ENCODE measurements at regions not wholly inside any gene's neighbourhood (a gene's known extent, or its start where the extent isn't known, plus 50 kb on each side); places are given as distances from the start of the nearest gene placed in this dataset.

DNA sequence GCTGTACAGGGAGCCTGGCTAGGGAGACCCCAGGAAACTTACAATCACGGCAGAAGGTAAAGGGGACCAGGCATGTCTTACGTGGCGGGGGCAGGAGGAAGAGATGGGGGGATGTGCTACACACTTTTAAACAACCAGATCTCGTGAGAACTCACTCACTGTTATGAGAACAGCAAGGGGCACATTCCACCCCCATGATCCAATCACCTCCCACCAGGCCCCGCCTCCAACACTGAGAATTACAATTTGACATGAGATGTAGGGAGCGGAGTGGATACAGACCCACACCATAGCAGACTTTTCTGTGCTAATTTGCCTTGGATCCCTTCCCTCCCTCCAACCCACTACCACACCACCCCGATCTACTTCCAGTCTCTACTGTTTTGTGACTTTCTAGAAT, 106.7 kb upstream of the PEG3 start:
- peak; percentile 9 for DNase-seq (ENCODE audit: low spot score)

DNA sequence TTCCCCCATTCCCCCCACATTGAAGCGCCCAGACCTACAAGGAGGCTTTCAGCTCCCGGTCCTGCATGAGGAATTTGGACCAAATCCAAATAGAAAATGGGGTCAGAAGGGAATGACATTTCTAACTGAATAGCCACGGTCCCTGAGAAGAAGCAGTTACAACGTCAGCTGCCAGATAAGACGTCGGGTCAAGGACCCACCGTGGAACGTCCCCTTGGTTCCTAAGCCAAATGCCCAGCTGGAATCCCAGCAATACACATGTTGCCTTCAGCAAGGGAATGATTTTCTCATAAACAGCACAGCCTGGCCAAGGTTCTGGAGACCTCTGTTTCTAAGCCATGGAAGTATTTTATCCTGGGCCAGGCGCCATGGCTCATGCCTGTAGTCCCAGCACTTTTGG, 109.1 kb upstream of the PEG3 start:
- no peak for DNase-seq (ENCODE audit: low spot score)

- DNase-seq (ENCODE audit: low spot score): no peak
Measured at GRCh38 chr19:56951672-56952071, 111.1 kb upstream of the PEG3 start.

DNA sequence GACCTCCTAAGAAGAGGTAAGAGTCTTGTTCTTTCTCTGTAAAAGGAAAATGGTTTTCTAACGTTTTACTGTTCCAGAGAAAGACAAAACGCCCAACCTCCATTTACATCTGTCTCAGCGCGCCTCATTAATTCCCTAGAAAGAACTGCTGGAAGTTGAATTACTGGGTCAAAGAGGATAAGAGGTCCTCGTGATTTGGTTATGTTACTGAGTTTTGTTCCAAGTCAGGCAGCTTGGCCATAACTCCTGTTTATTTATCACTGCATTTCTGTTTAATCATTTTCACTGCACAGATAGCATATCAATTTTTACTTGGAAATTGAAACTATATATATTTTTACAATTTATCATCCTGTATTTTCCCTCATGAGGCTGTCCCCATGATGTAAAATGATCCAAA, 112.9 kb upstream of the PEG3 start:
- no peak for DNase-seq (ENCODE audit: low spot score)

DNA sequence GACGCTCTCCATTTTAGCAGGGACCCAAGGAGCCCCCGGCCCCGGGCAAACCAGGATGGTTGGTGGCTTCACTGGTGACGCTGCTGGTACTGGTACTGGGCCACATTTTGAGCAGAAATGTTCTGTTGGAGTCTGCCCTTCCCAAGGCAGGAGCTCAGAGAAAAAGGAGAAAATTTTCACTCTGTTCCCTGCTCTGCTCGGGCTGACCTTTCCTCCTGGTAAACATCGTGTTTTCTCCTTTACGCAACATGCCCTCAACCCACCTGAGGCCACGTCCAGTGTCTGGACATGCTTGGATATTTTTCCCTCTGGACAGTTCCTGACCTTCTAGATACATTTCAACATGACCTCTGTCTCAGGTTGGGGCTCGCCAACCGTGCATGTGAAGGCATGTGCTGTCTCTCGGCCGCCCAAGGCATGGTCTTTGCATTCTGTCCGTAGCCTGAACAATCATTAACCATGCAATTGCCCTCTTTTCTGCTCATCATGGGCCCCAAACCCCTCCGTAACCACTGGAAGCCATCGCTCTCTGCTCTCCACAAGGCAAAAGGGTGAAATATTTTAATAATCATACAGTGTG, 115.2 kb upstream of the PEG3 start:
- DNase-seq (ENCODE audit: low spot score): no peak

- DNase-seq (ENCODE audit: low spot score): no peak
Measured at GRCh38 chr19:56956503-56957226, 116.1 kb upstream of the PEG3 start.

GRCh38 chr19:56959205-56959604, 118.7 kb upstream of the PEG3 start:
- DNase-seq (ENCODE audit: low spot score): no peak

- no peak for DNase-seq (ENCODE audit: low spot score)
Measured at GRCh38 chr19:56960959-56961543, 120.5 kb upstream of the PEG3 start.

- DNase-seq (ENCODE audit: low spot score): no peak
Measured at GRCh38 chr19:56964410-56964920, 123.9 kb upstream of the PEG3 start.

DNA sequence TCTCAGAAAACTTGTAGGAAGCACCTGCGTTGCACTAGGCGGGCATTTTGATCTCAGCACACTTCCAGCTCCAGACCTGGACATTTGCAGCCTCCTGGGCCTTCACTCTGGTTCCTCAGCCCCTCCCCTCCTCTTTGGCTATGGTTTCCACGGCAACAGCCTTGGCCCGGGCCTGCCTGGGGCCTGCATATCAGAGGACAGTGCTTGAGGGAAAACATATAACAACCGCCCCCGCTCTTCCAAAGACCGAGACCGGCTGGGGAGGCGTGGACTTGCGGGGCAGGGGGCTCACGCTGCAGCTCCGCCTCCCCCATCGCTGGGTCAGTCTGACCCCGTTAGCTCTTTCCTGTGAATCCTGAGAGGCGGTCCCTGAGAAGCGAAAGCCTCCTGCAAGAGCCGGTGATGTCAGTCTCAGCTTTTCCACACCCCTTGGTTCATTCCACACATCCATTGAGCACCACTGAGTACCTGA, 125.7 kb upstream of the PEG3 start:
- no peak for DNase-seq (ENCODE audit: low spot score)

- DNase-seq (ENCODE audit: low spot score): no peak
Measured at GRCh38 chr19:56966697-56967299, 126.3 kb upstream of the PEG3 start.

DNA sequence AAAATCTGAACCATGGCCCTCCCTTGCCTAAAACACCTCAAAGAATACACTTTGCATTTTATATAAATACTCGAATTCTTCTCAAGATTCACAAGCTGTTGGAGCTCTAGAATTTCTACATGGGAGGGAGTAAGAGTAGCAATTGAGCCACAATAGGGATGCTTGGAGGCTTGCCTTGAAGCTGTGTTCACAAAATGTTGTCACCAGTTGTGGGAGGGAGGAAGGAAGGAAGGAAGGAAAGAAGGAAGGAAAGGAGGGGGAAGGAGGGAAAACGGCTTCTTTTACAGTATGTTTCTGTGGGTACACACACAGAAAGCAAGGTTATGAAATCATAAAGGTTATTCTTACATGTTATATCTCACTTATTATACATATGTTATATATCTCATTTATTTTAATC, 128.6 kb upstream of the PEG3 start:
- no peak for DNase-seq (ENCODE audit: low spot score)

- no peak for DNase-seq (ENCODE audit: low spot score)
Measured at GRCh38 chr19:56969759-56970178, 129.2 kb upstream of the PEG3 start.

DNA sequence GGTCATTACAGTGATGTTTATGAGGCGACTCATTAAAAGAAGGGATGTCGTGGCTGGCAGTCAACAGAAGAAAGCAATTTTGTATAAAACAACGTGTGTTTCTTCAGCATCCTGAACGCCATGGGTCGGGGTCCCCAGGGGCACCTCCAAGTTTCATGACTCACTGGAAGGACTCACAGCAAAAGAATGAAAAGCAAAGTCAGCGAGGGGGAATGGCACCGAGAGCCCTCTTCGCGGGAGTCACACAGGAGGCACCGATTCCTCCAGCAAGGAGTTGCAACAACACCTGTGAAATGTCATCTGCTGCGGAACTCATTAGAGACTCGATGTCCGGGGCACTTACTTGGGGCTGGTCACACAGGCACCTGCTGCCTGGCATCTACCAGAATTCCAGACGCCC, 130.7 kb upstream of the PEG3 start:
- no peak for DNase-seq (ENCODE audit: low spot score)

- no peak for DNase-seq (ENCODE audit: low spot score)
Measured at GRCh38 chr19:56972291-56972841, 131.8 kb upstream of the PEG3 start.

- DNase-seq (ENCODE audit: low spot score): no peak
Measured at GRCh38 chr19:56973713-56974555, 133.4 kb upstream of the PEG3 start.

DNA sequence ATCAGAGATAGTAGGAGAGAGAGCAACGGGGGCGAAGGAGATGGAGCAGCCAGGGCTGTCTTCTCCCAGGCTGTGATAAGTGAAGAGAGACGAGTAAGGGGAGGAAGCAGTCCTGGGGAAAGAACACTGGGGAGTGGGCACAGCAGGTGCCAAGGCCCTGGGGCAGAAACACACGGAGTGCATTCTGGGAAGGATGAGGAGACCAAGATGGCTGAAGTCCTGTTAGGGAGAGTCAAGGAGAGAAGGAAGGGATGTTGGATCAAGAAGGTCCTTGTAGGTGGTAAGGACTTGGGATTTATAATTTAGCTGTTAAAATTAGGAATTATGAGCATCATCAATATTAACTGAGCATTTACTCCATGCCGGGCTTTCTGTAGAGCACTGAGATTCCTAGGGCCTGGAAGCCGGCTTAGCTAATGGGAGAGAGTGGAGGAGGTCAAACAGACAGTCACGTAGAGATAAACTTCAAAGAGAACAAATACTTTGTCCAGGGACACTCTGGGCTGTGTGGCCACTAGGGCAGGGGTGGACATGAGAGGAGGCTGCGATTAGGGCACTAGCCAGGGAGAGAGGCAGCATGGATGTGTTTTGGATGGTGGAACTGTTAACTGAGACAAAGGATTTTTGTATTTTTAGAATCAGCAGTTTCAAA, 134.2 kb upstream of the PEG3 start:
- DNase-seq (ENCODE audit: low spot score): no peak

GRCh38 chr19:56976300-56976699, 135.8 kb upstream of the PEG3 start:
- DNase-seq (ENCODE audit: low spot score): no peak

DNA sequence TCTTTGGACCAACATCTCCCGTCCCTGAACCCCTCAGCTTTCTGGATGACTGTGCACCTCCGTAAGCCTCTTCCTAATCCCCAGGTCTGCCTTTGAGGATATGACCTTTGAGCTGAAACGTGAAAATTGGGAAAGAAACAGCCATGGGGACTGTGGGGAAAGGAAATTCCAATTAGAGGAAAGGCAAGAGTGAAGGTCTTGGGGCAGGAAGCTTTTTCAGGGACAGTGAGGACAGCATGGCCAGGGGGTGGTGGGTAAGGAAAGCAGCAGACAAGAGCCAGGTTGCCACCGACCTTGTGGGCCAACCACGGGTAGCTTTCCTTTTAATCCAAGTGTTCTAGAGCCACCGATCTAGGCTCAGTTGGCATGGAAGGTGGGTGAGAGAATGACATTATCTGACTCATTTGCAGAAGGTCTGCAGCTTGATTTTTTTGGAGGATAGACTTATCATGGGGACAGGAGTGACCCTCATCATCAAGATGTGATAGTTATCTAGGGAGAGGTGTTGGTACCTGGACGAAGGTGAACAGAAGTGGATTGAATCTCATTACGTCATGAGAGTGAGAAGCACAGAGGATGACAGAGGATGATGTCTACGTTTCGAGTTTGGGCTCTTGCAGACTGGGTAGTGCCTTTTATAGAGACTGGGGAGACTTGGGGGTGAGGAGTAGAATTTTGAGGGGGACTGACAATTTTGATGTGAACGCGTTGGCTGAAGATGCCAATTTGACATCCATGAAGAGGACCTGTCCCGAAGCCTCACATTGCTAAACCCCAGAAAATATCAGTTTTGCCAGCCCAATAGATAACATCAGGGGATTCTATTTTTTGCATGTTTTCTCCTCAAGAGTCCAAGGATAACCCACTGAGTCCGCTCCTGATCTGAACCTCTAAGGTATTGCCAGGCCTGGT, 136.7 kb upstream of the PEG3 start:
- DNase-seq (ENCODE audit: low spot score): no peak

DNA sequence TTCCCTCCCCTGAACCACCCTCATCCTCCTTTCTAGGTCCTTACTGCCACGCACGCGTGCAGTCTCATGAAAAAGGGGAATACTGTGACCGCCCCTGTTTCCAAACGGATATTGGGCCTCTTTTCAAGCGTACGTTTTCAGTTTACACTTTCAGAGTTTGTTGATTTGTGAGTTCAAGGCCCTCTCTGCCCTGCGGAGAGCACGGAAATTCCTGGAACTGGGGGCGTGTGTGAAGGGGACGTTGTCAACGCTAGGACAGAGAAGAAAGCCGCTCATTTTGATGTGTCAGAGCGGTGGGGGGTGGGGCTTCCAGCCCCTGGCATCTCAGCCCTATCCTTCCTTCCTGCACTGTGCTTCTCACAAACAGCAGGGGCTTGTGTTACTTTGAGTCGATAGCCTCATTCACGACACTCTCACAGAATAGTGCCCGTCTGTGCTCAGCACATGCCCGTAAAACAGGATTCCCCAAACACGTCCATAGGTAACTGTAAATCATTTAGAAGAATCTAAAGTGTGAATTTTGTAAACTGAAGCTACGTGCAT, 137.6 kb upstream of the PEG3 start:
- no peak for DNase-seq (ENCODE audit: low spot score)
